Breast epithelium (tissue), 3 donors: ENCODE measurements at regions not wholly inside any gene's neighbourhood (a gene's known extent, or its start where the extent isn't known, plus 50 kb on each side); places are given as distances from the start of the nearest gene placed in this dataset.

ENCODE experiments used
- CTCF ChIP-seq, 3 donors: fragments of 450-650 bp; IDR thresholded peaks; one replicate each; pipeline ENCODE4 v1.5.1; 2016 to 2017; ENCODE audit warnings: antibody characterized with exemption in 3 of 3, mild to moderate bottlenecking in 3 of 3, moderate library complexity in 3 of 3
- POLR2A ChIP-seq: fragments of 450-650 bp; IDR thresholded peaks from one replicate; pipeline ENCODE4 v1.6.1; 2016; ENCODE audit warnings: antibody characterized with exemption, mild to moderate bottlenecking, moderate library complexity

GRCh38 chr2:139378373-139378772 is 598.2 kb upstream of the NXPH2 start:
- TF ChIP-seq POLR2A = no peak
- no peak for TF ChIP-seq CTCF (IDR thresholded peaks at IDR 0.05)
